Subcutaneous abdominal adipose tissue (tissue), 5 donors: ENCODE measurements at regions not wholly inside any gene's neighbourhood (a gene's known extent, or its start where the extent isn't known, plus 50 kb on each side); places are given as distances from the start of the nearest gene placed in this dataset.
"Not testable (repeated sequence)": the region's sequence is repeated elsewhere in the genome, so short reads cannot be mapped to it uniquely, and the experiment has no call there.

Experiments used
- H3K27ac ChIP-seq: one replicate; pipeline ENCODE4 v1.7.0; 2013; ENCODE audit warnings: low read depth, mild to moderate bottlenecking, inconsistent platforms, low read length, moderate library complexity
- H3K27me3 ChIP-seq, 5 donors: one replicate each; pipeline ENCODE4 v1.7.0; 2013; ENCODE audit warnings: low read length in 5 of 5, inconsistent platforms in 1 of 5; ENCODE audit not compliant: control insufficient read depth in 5 of 5, insufficient read depth in 4 of 5
- H3K36me3 ChIP-seq, 5 donors: one replicate each; pipeline ENCODE4 v1.7.0; 2013; ENCODE audit warnings: low read length in 5 of 5; ENCODE audit not compliant: control insufficient read depth in 5 of 5, insufficient read depth in 5 of 5
- H3K4me1 ChIP-seq, 5 donors: one replicate each; pipeline ENCODE4 v1.7.0; 2013; ENCODE audit warnings: low read length in 5 of 5, mild to moderate bottlenecking in 3 of 5, moderate library complexity in 1 of 5; ENCODE audit not compliant: control insufficient read depth in 5 of 5, insufficient read depth in 5 of 5
- H3K4me3 ChIP-seq, 5 donors: one replicate each; pipeline ENCODE4 v1.7.0; 2013; ENCODE audit warnings: low read length in 5 of 5, low read depth in 1 of 5
- H3K9ac ChIP-seq, 5 donors: one replicate each; pipeline ENCODE4 v1.7.0; 2013; ENCODE audit warnings: low read length in 5 of 5, mild to moderate bottlenecking in 4 of 5, moderate library complexity in 3 of 5
- H3K9me3 ChIP-seq, 5 donors: one replicate each; pipeline ENCODE4 v1.7.0; 2013; ENCODE audit warnings: low read length in 5 of 5; ENCODE audit not compliant: control insufficient read depth in 5 of 5
- donor health status: healthy.
- donor health status: healthy.
- donor health status: healthy.
- donor health status: healthy.
- donor health status: healthy.

GRCh38 chr4:158122501-158122900, 50.3 kb downstream of the GASK1B start:
- Histone ChIP-seq H3K36me3 (peaks cover 0 to 6% (median 5%) of the 10 kb centered on the region in 5 donors), H3K27me3 (no peaks in the 10 kb centered on the region), H3K4me1 (peaks cover 0 to 24% (median 0%) of the 10 kb centered on the region in 5 donors), H3K27ac (no peak overlapping the region), H3K9ac (no peak overlapping the region), H3K9me3 (no peaks in the 10 kb centered on the region), H3K4me3 (no peak overlapping the region)

GRCh38 chr4:158121161-158121579, 51.7 kb downstream of the GASK1B start:
- Histone ChIP-seq H3K27ac (peak overlapping the region; percentile 92), H3K36me3 (peaks cover 0 to 3% (median 0%) of the 10 kb centered on the region in 5 donors), H3K9ac (peak overlapping the region in 1 of 5 donors; percentile 8), H3K4me3 (peak overlapping the region in 2 of 5 donors; percentile 26 to 43), H3K27me3 (no peaks in the 10 kb centered on the region), H3K4me1 (peaks cover 0 to 24% (median 0%) of the 10 kb centered on the region in 5 donors), H3K9me3 (no peaks in the 10 kb centered on the region)

GRCh38 chr4:158120645-158121151, 52.1 kb downstream of the GASK1B start:
- peaks cover 0 to 24% (median 0%) of the 10 kb centered on the region in 5 donors for H3K4me1 ChIP-seq

GRCh38 chr4:158112611-158113010, 60.2 kb downstream of the GASK1B start:
- Histone ChIP-seq H3K4me1 (no peaks in the 10 kb centered on the region), H3K4me3 (no peak overlapping the region), H3K9ac (no peak overlapping the region), H3K27ac (no peak overlapping the region), H3K9me3 (no peaks in the 10 kb centered on the region), H3K27me3 (no peaks in the 10 kb centered on the region), H3K36me3 (no peaks in the 10 kb centered on the region)

More at GRCh38 chr4:158120645-158121151, 52.1 kb downstream of the GASK1B start:
- H3K9me3 ChIP-seq, H3K36me3 ChIP-seq, H3K27me3 ChIP-seq: not testable (repeated sequence)
- Histone ChIP-seq H3K4me3 (peak overlapping the region in 2 of 5 donors; percentile 26 to 43), H3K27ac (peak overlapping the region; percentile 92), H3K9ac (peak overlapping the region in 2 of 5 donors; percentile 8 to 40)

GRCh38 chr4:158111241-158111640, 61.6 kb downstream of the GASK1B start:
- Histone ChIP-seq H3K4me1 (no peaks in the 10 kb centered on the region), H3K36me3 (no peaks in the 10 kb centered on the region), H3K27me3 (no peaks in the 10 kb centered on the region), H3K27ac (no peak overlapping the region), H3K9me3 (no peaks in the 10 kb centered on the region), H3K4me3 (no peak overlapping the region), H3K9ac (no peak overlapping the region)

- no peak overlapping the region for H3K4me3 ChIP-seq
- H3K27ac ChIP-seq, result no peak overlapping the region
- H3K36me3 ChIP-seq, result no peaks in the 10 kb centered on the region
Measured at GRCh38 chr4:158102904-158103303, 69.9 kb downstream of the GASK1B start.

GRCh38 chr4:158099686-158100085, 73.1 kb downstream of the GASK1B start:
- Histone ChIP-seq H3K27me3 (no peaks in the 10 kb centered on the region), H3K9ac (no peak overlapping the region), H3K4me3 (no peak overlapping the region), H3K9me3 (no peaks in the 10 kb centered on the region), H3K4me1 (peaks cover 0 to 3% (median 0%) of the 10 kb centered on the region in 5 donors), H3K27ac (no peak overlapping the region), H3K36me3 (no peaks in the 10 kb centered on the region)

More at GRCh38 chr4:158102904-158103303, 69.9 kb downstream of the GASK1B start:
- H3K9me3 ChIP-seq, result no peaks in the 10 kb centered on the region
- H3K27me3 ChIP-seq, result no peaks in the 10 kb centered on the region
- peaks cover 0 to 3% (median 0%) of the 10 kb centered on the region in 5 donors for H3K4me1 ChIP-seq
- H3K9ac ChIP-seq, result no peak overlapping the region

GRCh38 chr4:158098802-158099201, 74.0 kb downstream of the GASK1B start:
- Histone ChIP-seq H3K36me3 (no peaks in the 10 kb centered on the region), H3K4me1 (peaks cover 0 to 5% (median under 1%) of the 10 kb centered on the region in 5 donors), H3K27me3 (no peaks in the 10 kb centered on the region), H3K9ac (no peak overlapping the region), H3K27ac (no peak overlapping the region), H3K4me3 (no peak overlapping the region), H3K9me3 (no peaks in the 10 kb centered on the region)

GRCh38 chr4:158094413-158095134, 78.3 kb downstream of the GASK1B start:
- H3K27me3 ChIP-seq, result no peaks in the 10 kb centered on the region
- H3K9ac ChIP-seq, result no peak overlapping the region
- H3K4me3 ChIP-seq, result no peak overlapping the region
- no peaks in the 10 kb centered on the region for H3K9me3 ChIP-seq
- no peaks in the 10 kb centered on the region for H3K36me3 ChIP-seq
- H3K4me1 ChIP-seq, result peaks cover 0 to 11% (median 0%) of the 10 kb centered on the region in 5 donors
- H3K27ac ChIP-seq, result no peak overlapping the region

GRCh38 chr4:158090323-158090722, 82.5 kb downstream of the GASK1B start:
- no peak overlapping the region for H3K27ac ChIP-seq
- no peaks in the 10 kb centered on the region for H3K27me3 ChIP-seq
- no peak overlapping the region for H3K9ac ChIP-seq
- H3K4me1 ChIP-seq, result peaks cover 0 to 11% (median 0%) of the 10 kb centered on the region in 5 donors
- no peaks in the 10 kb centered on the region for H3K36me3 ChIP-seq
- H3K4me3 ChIP-seq, result peak overlapping the region in 4 of 5 donors; percentile 4 to 47 (median 33)
- no peaks in the 10 kb centered on the region for H3K9me3 ChIP-seq
